ENCODE measurements at regions not wholly inside any gene's neighbourhood (a gene's known extent, or its start where the extent isn't known, plus 50 kb on each side); places are given as distances from the start of the nearest gene placed in this dataset.

GRCh38 chr1:5554784-5555183, 437.4 kb downstream of the NPHP4 start:
- WGBS, 2 donors = 75 to 76% methylated on average over 5 of the region's 5 CpGs
- Histone ChIP-seq H3K27me3 (peaks cover 0 to 21% (median 9%) of the 10 kb centered on the region in 7 donors), H3K4me1 (no peaks in the 10 kb centered on the region), H3K9me3 (peaks cover 0 to 21% (median 10%) of the 10 kb centered on the region in 11 donors), H3K27ac (no peak overlapping the region), H3K36me3 (no peaks in the 10 kb centered on the region), H3K4me3 (no peak overlapping the region)
- intact Hi-C loops (cut with DNase I) = no loop called here
- no peak for ATAC-seq
- TF ChIP-seq, protein P1, sequence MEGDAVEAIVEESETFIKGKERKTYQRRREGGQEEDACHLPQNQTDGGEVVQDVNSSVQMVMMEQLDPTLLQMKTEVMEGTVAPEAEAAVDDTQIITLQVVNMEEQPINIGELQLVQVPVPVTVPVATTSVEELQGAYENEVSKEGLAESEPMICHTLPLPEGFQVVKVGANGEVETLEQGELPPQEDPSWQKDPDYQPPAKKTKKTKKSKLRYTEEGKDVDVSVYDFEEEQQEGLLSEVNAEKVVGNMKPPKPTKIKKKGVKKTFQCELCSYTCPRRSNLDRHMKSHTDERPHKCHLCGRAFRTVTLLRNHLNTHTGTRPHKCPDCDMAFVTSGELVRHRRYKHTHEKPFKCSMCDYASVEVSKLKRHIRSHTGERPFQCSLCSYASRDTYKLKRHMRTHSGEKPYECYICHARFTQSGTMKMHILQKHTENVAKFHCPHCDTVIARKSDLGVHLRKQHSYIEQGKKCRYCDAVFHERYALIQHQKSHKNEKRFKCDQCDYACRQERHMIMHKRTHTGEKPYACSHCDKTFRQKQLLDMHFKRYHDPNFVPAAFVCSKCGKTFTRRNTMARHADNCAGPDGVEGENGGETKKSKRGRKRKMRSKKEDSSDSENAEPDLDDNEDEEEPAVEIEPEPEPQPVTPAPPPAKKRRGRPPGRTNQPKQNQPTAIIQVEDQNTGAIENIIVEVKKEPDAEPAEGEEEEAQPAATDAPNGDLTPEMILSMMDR (IDR thresholded peaks at IDR 0.05) = no peak
- DNase-seq = no peak

- TF ChIP-seq, protein P1 (IDR thresholded peaks at IDR 0.05) = no peak
- WGBS, 2 donors = 58 to 59% methylated on average over 6 of the region's 6 CpGs
- Histone ChIP-seq H3K27me3 (peaks cover 0 to 26% (median 9%) of the 10 kb centered on the region in 7 donors), H3K36me3 (no peaks in the 10 kb centered on the region), H3K9me3 (peaks cover 0 to 19% (median 10%) of the 10 kb centered on the region in 11 donors), H3K4me3 (no peak overlapping the region), H3K27ac (no peak overlapping the region), H3K4me1 (no peaks in the 10 kb centered on the region)
- DNase-seq = no peak
- intact Hi-C loops (cut with DNase I) = no loop called here
- ATAC-seq = no peak
Observed at GRCh38 chr1:5554111-5554510, 438.1 kb downstream of the NPHP4 start.

DNA sequence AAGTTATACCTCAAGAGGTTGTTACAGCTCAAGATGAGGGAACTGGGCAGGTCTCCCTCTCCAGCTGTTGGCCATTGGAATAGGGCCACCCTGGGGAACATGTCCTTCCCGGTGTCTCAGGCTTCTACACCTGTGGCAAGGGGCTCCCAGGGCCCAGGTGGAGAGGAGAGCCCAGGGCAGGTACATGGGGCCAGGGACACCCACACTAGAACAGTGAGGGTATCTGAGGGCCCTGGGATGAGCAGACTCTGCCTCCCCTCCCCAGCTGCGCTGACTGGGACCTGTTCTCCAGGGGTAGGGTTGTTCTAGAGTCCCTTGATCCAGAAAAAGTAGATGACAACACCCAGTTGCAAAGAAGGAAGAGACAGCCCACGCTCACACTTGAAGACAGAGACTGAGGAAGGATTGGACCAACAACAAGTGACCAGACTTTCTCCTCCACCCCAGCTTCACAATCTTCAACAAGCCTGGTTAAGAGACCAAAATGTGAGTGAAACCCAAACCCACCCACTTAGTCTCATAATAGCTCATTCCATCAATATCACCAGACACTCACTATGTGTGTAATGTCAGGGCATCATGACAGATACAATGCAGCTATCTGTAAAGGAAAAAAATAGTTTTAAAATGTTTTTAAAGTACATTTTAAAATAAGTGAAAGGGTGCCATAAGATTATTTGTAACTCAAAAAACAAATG, 439.3 kb downstream of the NPHP4 start:
- no peaks in the 10 kb centered on the region for H3K36me3 ChIP-seq
- H3K27me3 ChIP-seq = peaks cover 0 to 26% (median 9%) of the 10 kb centered on the region in 7 donors
- TF ChIP-seq, protein P1 (IDR thresholded peaks at IDR 0.05) = no peak
- 65 to 70% methylated on average over 3 of the region's 3 CpGs for WGBS, 2 donors
- DNase-seq = no peak
- H3K27ac ChIP-seq = no peak overlapping the region
- ATAC-seq = no peak
- H3K4me3 ChIP-seq = no peak overlapping the region
- H3K9me3 ChIP-seq = peaks cover 0 to 7% (median 0%) of the 10 kb centered on the region in 11 donors
- intact Hi-C loops (cut with DNase I) = no loop called here
- H3K4me1 ChIP-seq = no peaks in the 10 kb centered on the region

- no peak for ATAC-seq
- Histone ChIP-seq H3K9me3 (peaks cover 0 to 6% (median 0%) of the 10 kb centered on the region in 11 donors), H3K27me3 (peaks cover 0 to 30% (median 9%) of the 10 kb centered on the region in 7 donors), H3K4me3 (no peak overlapping the region), H3K36me3 (no peaks in the 10 kb centered on the region), H3K4me1 (no peaks in the 10 kb centered on the region), H3K27ac (no peak overlapping the region)
- 58 to 63% methylated on average over 8 of the region's 8 CpGs for WGBS, 2 donors
- no peak for DNase-seq
- TF ChIP-seq, protein P1 (IDR thresholded peaks at IDR 0.05) = no peak
- intact Hi-C loops (cut with DNase I) = no loop called here
Observed at GRCh38 chr1:5551274-5551975, 440.8 kb downstream of the NPHP4 start.

Data from heart right ventricle (tissue), 16 donors.